ENCODE measurements at regions not wholly inside any gene's neighbourhood (a gene's known extent, or its start where the extent isn't known, plus 50 kb on each side); places are given as distances from the start of the nearest gene placed in this dataset.
"Not testable (repeated sequence)": the region's sequence is repeated elsewhere in the genome, so short reads cannot be mapped to it uniquely, and the experiment has no call there.

GRCh38 chrX:90453770-90454338 lies 532.1 kb downstream of the TGIF2LX start:
- not testable (repeated sequence) for H3K9ac ChIP-seq (ENCODE audit: low read length); H3K4me1 Mint-ChIP-seq (ENCODE audit: low read depth, unreplicated experiment); H3K36me3 ChIP-seq (ENCODE audit: insufficient read depth, low read length); DNase-seq (ENCODE audit: low read depth); H3K79me2 ChIP-seq (ENCODE audit: insufficient read depth, low read length); H3K4me3 Mint-ChIP-seq (ENCODE audit: unreplicated experiment); H2AFZ ChIP-seq (ENCODE audit: low read depth, low read length); FAIRE-seq; H3K27me3 Mint-ChIP-seq (ENCODE audit: low read depth, unreplicated experiment); H3K27me3 ChIP-seq (ENCODE audit: insufficient read depth, low read length); H3K4me3 ChIP-seq (ENCODE audit: insufficient read depth, low read depth, low read length); H3K4me2 ChIP-seq (ENCODE audit: low read length); H3K4me1 ChIP-seq (ENCODE audit: insufficient read depth, low read length); H3K36me3 Mint-ChIP-seq (ENCODE audit: low read depth, unreplicated experiment); H3K9me3 Mint-ChIP-seq (ENCODE audit: unreplicated experiment); H3K9me3 ChIP-seq (ENCODE audit: insufficient read depth, low read depth, low read length); H4K20me1 ChIP-seq (ENCODE audit: insufficient read depth, low read length); H3K27ac Mint-ChIP-seq (ENCODE audit: unreplicated experiment); H3K27ac ChIP-seq (ENCODE audit: low read depth, low read length)

GRCh38 chrX:90458071-90458899 lies 536.6 kb downstream of the TGIF2LX start:
- H4K20me1 ChIP-seq (ENCODE audit: insufficient read depth, low read length); H2AFZ ChIP-seq (ENCODE audit: low read depth, low read length); H3K79me2 ChIP-seq (ENCODE audit: insufficient read depth, low read length); H3K9me3 Mint-ChIP-seq (ENCODE audit: unreplicated experiment); H3K36me3 ChIP-seq (ENCODE audit: insufficient read depth, low read length); H3K36me3 Mint-ChIP-seq (ENCODE audit: low read depth, unreplicated experiment); H3K9ac ChIP-seq (ENCODE audit: low read length); H3K9me3 ChIP-seq (ENCODE audit: insufficient read depth, low read depth, low read length); H3K4me2 ChIP-seq (ENCODE audit: low read length); FAIRE-seq; DNase-seq (ENCODE audit: low read depth); H3K4me1 ChIP-seq (ENCODE audit: insufficient read depth, low read length); H3K4me1 Mint-ChIP-seq (ENCODE audit: low read depth, unreplicated experiment); H3K4me3 ChIP-seq (ENCODE audit: insufficient read depth, low read depth, low read length); H3K27ac ChIP-seq (ENCODE audit: low read depth, low read length); H3K27ac Mint-ChIP-seq (ENCODE audit: unreplicated experiment); H3K4me3 Mint-ChIP-seq (ENCODE audit: unreplicated experiment); H3K27me3 Mint-ChIP-seq (ENCODE audit: low read depth, unreplicated experiment); H3K27me3 ChIP-seq (ENCODE audit: insufficient read depth, low read length): not testable (repeated sequence)

- not testable (repeated sequence) for H2AFZ ChIP-seq (ENCODE audit: low read depth, low read length); H3K9me3 Mint-ChIP-seq (ENCODE audit: unreplicated experiment); DNase-seq (ENCODE audit: low read depth); FAIRE-seq; H3K4me1 ChIP-seq (ENCODE audit: insufficient read depth, low read length); H3K36me3 ChIP-seq (ENCODE audit: insufficient read depth, low read length); H3K27me3 ChIP-seq (ENCODE audit: insufficient read depth, low read length); H4K20me1 ChIP-seq (ENCODE audit: insufficient read depth, low read length); H3K9ac ChIP-seq (ENCODE audit: low read length); H3K27ac Mint-ChIP-seq (ENCODE audit: unreplicated experiment); H3K9me3 ChIP-seq (ENCODE audit: insufficient read depth, low read depth, low read length); H3K27me3 Mint-ChIP-seq (ENCODE audit: low read depth, unreplicated experiment); H3K4me3 Mint-ChIP-seq (ENCODE audit: unreplicated experiment); H3K4me2 ChIP-seq (ENCODE audit: low read length); H3K27ac ChIP-seq (ENCODE audit: low read depth, low read length); H3K4me1 Mint-ChIP-seq (ENCODE audit: low read depth, unreplicated experiment); H3K4me3 ChIP-seq (ENCODE audit: insufficient read depth, low read depth, low read length); H3K36me3 Mint-ChIP-seq (ENCODE audit: low read depth, unreplicated experiment); H3K79me2 ChIP-seq (ENCODE audit: insufficient read depth, low read length)
Measured at GRCh38 chrX:90474445-90474844, 552.7 kb downstream of the TGIF2LX start.

DNA sequence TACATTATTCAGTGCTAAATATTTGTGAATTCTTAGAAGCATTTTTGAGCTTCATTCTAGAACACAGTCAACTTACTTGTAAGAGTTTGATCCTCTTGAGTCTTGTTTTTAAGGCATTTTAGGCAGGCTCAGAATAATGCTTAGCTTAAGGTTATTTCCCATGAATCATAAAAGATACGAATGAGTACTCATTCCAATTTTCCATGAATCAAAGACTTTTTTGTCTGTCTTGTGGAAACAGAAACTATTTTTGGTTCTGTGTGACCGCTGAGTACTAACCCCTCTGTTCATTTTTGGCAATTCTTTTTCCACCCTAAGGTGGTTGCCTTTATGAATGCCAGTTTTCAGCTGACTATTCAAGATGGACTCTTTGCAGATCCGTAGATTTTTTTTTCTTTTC lies 563.7 kb downstream of the TGIF2LX start:
- H3K4me3 ChIP-seq (ENCODE audit: insufficient read depth, low read depth, low read length); H2AFZ ChIP-seq (ENCODE audit: low read depth, low read length); H3K9ac ChIP-seq (ENCODE audit: low read length); DNase-seq (ENCODE audit: low read depth); H3K9me3 ChIP-seq (ENCODE audit: insufficient read depth, low read depth, low read length); H3K27ac Mint-ChIP-seq (ENCODE audit: unreplicated experiment); H3K36me3 ChIP-seq (ENCODE audit: insufficient read depth, low read length); H4K20me1 ChIP-seq (ENCODE audit: insufficient read depth, low read length); H3K27me3 Mint-ChIP-seq (ENCODE audit: low read depth, unreplicated experiment); H3K4me2 ChIP-seq (ENCODE audit: low read length); H3K79me2 ChIP-seq (ENCODE audit: insufficient read depth, low read length); H3K4me3 Mint-ChIP-seq (ENCODE audit: unreplicated experiment); H3K27ac ChIP-seq (ENCODE audit: low read depth, low read length); H3K4me1 Mint-ChIP-seq (ENCODE audit: low read depth, unreplicated experiment); H3K4me1 ChIP-seq (ENCODE audit: insufficient read depth, low read length); H3K36me3 Mint-ChIP-seq (ENCODE audit: low read depth, unreplicated experiment); H3K9me3 Mint-ChIP-seq (ENCODE audit: unreplicated experiment); H3K27me3 ChIP-seq (ENCODE audit: insufficient read depth, low read length); FAIRE-seq: not testable (repeated sequence)

- not testable (repeated sequence) for FAIRE-seq; DNase-seq (ENCODE audit: low read depth); H2AFZ ChIP-seq (ENCODE audit: low read depth, low read length); H3K36me3 Mint-ChIP-seq (ENCODE audit: low read depth, unreplicated experiment); H3K27ac ChIP-seq (ENCODE audit: low read depth, low read length); H3K27me3 ChIP-seq (ENCODE audit: insufficient read depth, low read length); H3K79me2 ChIP-seq (ENCODE audit: insufficient read depth, low read length); H3K4me2 ChIP-seq (ENCODE audit: low read length); H3K27me3 Mint-ChIP-seq (ENCODE audit: low read depth, unreplicated experiment); H3K9ac ChIP-seq (ENCODE audit: low read length); H3K9me3 ChIP-seq (ENCODE audit: insufficient read depth, low read depth, low read length); H3K4me1 Mint-ChIP-seq (ENCODE audit: low read depth, unreplicated experiment); H4K20me1 ChIP-seq (ENCODE audit: insufficient read depth, low read length); H3K9me3 Mint-ChIP-seq (ENCODE audit: unreplicated experiment); H3K36me3 ChIP-seq (ENCODE audit: insufficient read depth, low read length); H3K4me3 Mint-ChIP-seq (ENCODE audit: unreplicated experiment); H3K27ac Mint-ChIP-seq (ENCODE audit: unreplicated experiment); H3K4me3 ChIP-seq (ENCODE audit: insufficient read depth, low read depth, low read length); H3K4me1 ChIP-seq (ENCODE audit: insufficient read depth, low read length)
Measured at GRCh38 chrX:90521284-90521683, 599.6 kb downstream of the TGIF2LX start.

DNA sequence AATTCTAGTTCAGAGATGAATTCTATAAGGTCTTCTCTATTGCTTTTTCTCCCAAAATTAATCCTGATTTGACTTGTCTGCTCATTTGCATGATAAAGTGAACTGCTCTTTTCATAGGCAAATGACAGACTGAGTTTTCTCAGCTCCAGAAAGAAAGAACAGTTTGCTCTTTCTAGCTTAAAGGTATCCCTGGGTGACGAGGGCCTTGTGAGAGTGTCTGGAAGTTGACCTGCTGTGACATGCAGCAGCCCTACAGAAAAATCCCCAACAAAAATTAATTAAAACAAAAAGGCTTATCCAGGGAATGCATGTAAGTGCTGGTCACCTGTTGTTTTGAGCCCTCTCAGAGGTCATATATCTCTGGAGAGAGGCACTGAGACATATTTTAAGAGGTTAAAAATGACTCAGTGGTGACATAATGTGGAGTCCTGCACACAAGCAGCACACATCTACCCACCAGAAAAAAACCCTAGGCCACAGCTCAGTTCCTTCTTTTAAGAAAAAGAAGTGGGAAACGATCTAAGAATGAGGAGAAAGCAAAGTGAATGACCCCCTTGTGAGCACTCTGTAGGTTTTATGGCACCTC lies 602.8 kb downstream of the TGIF2LX start:
- not testable (repeated sequence) for H3K36me3 Mint-ChIP-seq (ENCODE audit: low read depth, unreplicated experiment); H3K4me3 ChIP-seq (ENCODE audit: insufficient read depth, low read depth, low read length); H2AFZ ChIP-seq (ENCODE audit: low read depth, low read length); H3K79me2 ChIP-seq (ENCODE audit: insufficient read depth, low read length); H3K9me3 ChIP-seq (ENCODE audit: insufficient read depth, low read depth, low read length); H3K4me1 ChIP-seq (ENCODE audit: insufficient read depth, low read length); H3K27ac ChIP-seq (ENCODE audit: low read depth, low read length); H3K9me3 Mint-ChIP-seq (ENCODE audit: unreplicated experiment); H3K4me1 Mint-ChIP-seq (ENCODE audit: low read depth, unreplicated experiment); H3K36me3 ChIP-seq (ENCODE audit: insufficient read depth, low read length); H3K9ac ChIP-seq (ENCODE audit: low read length); H3K4me3 Mint-ChIP-seq (ENCODE audit: unreplicated experiment); FAIRE-seq; H3K27me3 Mint-ChIP-seq (ENCODE audit: low read depth, unreplicated experiment); H3K4me2 ChIP-seq (ENCODE audit: low read length); H4K20me1 ChIP-seq (ENCODE audit: insufficient read depth, low read length); DNase-seq (ENCODE audit: low read depth); H3K27me3 ChIP-seq (ENCODE audit: insufficient read depth, low read length); H3K27ac Mint-ChIP-seq (ENCODE audit: unreplicated experiment)
